Ishikawa (cell line): ENCODE measurements at regions not wholly inside any gene's neighbourhood (a gene's known extent, or its start where the extent isn't known, plus 50 kb on each side); places are given as distances from the start of the nearest gene placed in this dataset.

ENCODE experiments used
- EGR1 ChIP-seq: IDR thresholded peaks from 2 replicates; pipeline ENCODE4 v1.6.1; 2012
- EP300 ChIP-seq: IDR thresholded peaks from 2 replicates; pipeline ENCODE4 v1.6.1; 2012; ENCODE audit warnings: borderline replicate concordance
- MAX ChIP-seq: IDR thresholded peaks from 2 replicates; pipeline ENCODE4 v1.6.1; 2012

- TF ChIP-seq EP300 (no peak), MAX (no peak), EGR1 (no peak)
These were observed 170.8 kb upstream of the C11orf87 start for GRCh38 chr11:109251230-109251629.
